ENCODE measurements at regions not wholly inside any gene's neighbourhood (a gene's known extent, or its start where the extent isn't known, plus 50 kb on each side); places are given as distances from the start of the nearest gene placed in this dataset.
"Not testable (repeated sequence)": the region's sequence is repeated elsewhere in the genome, so short reads cannot be mapped to it uniquely, and the experiment has no call there.

DNA sequence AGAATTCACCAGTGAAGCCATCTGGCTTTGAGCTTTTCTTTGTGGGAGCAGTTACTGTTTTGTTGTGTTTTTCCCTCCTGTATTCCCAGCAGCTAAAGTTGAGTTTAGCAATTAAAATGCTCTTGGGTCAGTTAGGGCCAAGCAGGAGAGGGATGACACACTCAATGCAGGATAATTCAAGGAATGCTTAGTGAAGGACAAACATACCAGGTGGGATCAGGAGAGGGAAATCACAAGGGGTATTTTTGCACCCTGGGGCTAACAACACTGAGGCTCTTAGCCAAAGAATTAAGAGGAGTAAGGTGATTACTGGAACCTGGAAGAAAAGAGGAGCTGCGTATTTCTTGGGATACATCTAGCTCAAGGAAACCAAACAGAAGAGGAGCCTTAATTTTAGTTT is 82.4 kb upstream of the KCND2 start:
- no peak for DNase-seq (ENCODE audit: low spot score)

- not testable (repeated sequence) for DNase-seq (ENCODE audit: low spot score)
These were observed 81.6 kb upstream of the KCND2 start for GRCh38 chr7:120191423-120191822.

DNA sequence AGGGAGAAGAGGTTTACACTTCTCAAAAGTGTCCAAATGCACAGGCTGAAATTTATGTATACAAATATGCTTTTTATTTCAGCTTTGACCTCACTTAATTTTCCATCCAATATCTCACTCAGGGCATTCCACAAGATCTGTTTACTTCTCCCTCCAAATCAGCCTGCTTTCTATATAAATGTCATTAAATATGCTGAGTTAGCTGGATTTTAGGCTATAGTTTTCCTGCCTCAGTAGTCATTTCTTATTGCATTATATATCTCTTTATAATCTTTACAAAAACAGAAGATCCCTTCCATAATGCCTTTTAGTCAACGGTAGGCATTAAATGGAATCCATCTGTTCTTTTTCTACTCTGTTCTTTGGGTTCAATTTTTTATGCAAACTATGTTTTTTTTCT is 71.7 kb upstream of the KCND2 start:
- DNase-seq (ENCODE audit: low spot score): no peak

- no peak for DNase-seq (ENCODE audit: low spot score)
These were observed 67.9 kb upstream of the KCND2 start for GRCh38 chr7:120205101-120205500.

DNA sequence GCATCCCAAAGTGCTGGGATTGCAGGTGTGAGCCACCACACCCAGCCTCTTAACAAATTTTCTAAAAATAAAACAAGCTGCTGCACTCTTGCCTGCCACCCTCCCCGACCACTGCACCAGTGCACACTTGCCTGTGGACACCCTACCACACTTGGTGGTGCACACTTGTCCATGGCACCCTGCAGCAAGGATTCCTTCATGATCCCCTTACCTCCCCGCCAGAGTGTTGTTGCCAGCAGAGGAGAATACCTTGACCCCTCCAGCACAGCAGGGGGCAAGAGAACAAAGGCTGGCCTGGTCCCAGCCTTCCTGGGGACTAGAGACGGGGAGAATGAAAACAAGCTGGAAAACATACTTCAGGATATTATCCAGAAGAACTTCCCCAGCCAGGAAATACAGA is 65.9 kb upstream of the KCND2 start:
- no peak for DNase-seq (ENCODE audit: low spot score)

DNA sequence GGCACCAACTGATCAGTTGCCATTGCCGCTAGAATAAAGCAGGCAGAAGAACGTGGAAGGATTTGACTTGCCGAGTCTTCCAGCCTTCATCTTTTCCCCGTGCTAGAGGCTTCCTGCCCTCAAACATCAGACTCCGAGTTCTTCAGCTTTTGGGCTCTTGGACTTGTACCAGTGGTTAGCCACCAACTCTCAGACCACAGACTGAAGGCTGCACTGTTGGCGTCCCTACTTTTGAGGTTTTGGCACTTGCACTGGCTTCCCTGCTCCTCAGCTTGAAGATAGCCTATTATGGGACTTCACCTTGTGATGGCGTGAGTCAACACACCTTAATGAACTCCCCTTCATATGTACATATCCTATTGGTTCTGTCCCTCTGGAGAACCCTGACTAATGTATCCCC is 57.3 kb upstream of the KCND2 start:
- no peak for DNase-seq (ENCODE audit: low spot score)

DNA sequence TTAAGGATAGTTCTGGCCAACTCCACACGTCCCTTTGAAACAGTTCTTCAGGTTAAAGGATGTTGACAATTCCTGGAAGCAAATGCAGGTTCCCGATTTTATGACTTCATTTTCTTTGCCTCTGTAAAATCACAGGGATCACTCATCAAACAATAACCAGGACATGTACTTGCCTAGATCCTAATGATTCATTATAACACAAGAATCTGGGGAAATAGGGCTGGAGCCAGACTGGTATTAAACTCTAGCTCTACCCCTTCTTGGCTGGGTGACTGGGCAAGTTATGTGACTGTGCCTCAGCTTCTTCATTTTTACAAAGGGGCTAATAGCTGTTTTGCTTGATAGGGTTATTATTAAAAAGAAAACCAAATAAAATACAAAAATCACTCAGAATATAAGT is 56.0 kb upstream of the KCND2 start:
- no peak for DNase-seq (ENCODE audit: low spot score)

DNA sequence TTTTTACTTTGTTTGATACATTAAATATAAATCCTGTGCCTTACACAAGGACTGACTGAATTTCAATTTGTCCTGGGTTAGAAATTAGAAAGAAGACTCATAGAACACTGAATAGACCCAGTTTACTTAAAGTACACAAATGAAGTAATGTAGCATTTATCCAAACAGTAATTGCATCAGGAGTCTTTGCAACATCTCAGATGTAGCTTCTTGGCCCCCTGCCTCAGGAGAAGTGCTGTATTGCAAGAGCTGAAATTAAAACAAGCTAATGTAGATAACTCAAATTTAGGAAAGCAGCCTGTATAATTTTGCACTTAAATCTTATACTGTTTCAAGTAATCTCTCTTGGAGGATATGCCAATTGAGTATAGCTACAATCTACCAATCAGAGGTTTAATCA is 54.3 kb upstream of the KCND2 start:
- DNase-seq (ENCODE audit: low spot score): no peak

DNA sequence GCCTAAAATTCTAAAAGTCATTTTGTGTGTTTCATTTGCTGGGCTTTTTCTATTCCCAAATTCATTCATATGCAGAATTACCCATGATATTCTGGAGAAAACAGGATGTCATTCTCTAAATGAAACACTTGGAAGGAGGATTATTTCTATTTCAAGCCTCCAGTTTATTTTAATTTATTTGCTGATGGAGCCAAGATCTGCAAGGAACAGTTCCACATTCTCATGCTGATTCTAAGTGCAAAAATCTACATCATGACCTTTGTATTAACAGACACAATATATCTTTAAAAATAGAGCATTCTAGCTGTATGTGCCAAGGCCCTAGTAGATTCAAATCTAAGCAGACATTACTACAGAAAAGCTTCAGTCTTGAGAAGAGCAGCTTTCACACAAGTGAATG is 51.3 kb upstream of the KCND2 start:
- no peak for DNase-seq (ENCODE audit: low spot score)

Data from HuH-7 (cell line).